GM11168 (cell line): ENCODE measurements at regions not wholly inside any gene's neighbourhood (a gene's known extent, or its start where the extent isn't known, plus 50 kb on each side); places are given as distances from the start of the nearest gene placed in this dataset.
"Not testable (repeated sequence)": the region's sequence is repeated elsewhere in the genome, so short reads cannot be mapped to it uniquely, and the experiment has no call there.

Experiments used
- in situ Hi-C: fragments of 300-500 bp; cut with MboI; formaldehyde crosslinking; loops from one replicate; pipeline ENCODE4 v1.12.0; 2022; ENCODE audit warnings: low sequenced_read_pairs; ENCODE audit not compliant: unreplicated experiment

GRCh38 chr6:140830666-140831065 is 1302.1 kb upstream of the GJE1 start:
- in situ Hi-C loops: no loop called here

- in situ Hi-C loops: no loop called here
Measured at GRCh38 chr6:140828856-140829255, 1303.9 kb upstream of the GJE1 start.

- in situ Hi-C loops: no loop called here
Measured at GRCh38 chr6:140827593-140827992, 1305.1 kb upstream of the GJE1 start.

- in situ Hi-C loops: no loop called here
Measured at GRCh38 chr6:140825731-140826130, 1307.0 kb upstream of the GJE1 start.

- in situ Hi-C loops: no loop called here
Measured at GRCh38 chr6:140824595-140824994, 1308.1 kb upstream of the GJE1 start.

GRCh38 chr6:140821196-140821595 is 1311.5 kb upstream of the GJE1 start:
- in situ Hi-C loops: no loop called here

- in situ Hi-C loops: no loop called here
Measured at GRCh38 chr6:140817176-140817575, 1315.5 kb upstream of the GJE1 start.

GRCh38 chr6:140816681-140817080 is 1316.0 kb upstream of the GJE1 start:
- in situ Hi-C loops: no loop called here

- in situ Hi-C loops: no loop called here
Measured at GRCh38 chr6:140812636-140813035, 1320.1 kb upstream of the GJE1 start.

GRCh38 chr6:140811642-140812041 is 1321.1 kb upstream of the GJE1 start:
- in situ Hi-C loops: no loop called here

- in situ Hi-C loops: no loop called here
Measured at GRCh38 chr6:140809694-140810101, 1323.0 kb upstream of the GJE1 start.

- in situ Hi-C loops: no loop called here
Measured at GRCh38 chr6:140806431-140806830, 1326.3 kb upstream of the GJE1 start.

- in situ Hi-C loops: no loop called here
Measured at GRCh38 chr6:140794544-140794943, 1338.2 kb upstream of the GJE1 start.

- in situ Hi-C loops: no loop called here
Measured at GRCh38 chr6:140790109-140790508, 1342.6 kb upstream of the GJE1 start.

GRCh38 chr6:140789466-140789865 is 1343.3 kb upstream of the GJE1 start:
- in situ Hi-C loops: no loop called here

- in situ Hi-C loops: no loop called here
Measured at GRCh38 chr6:140785926-140786325, 1346.8 kb upstream of the GJE1 start.

GRCh38 chr6:140784573-140784972 is 1348.2 kb upstream of the GJE1 start:
- in situ Hi-C loops: no loop called here

GRCh38 chr6:140783504-140783903 is 1349.2 kb upstream of the GJE1 start:
- in situ Hi-C loops: not testable (repeated sequence)

GRCh38 chr6:140782941-140783340 is 1349.8 kb upstream of the GJE1 start:
- in situ Hi-C loops: no loop called here

- in situ Hi-C loops: no loop called here
Measured at GRCh38 chr6:140779991-140780596, 1352.6 kb upstream of the GJE1 start.

GRCh38 chr6:140779341-140779740 is 1353.4 kb upstream of the GJE1 start:
- in situ Hi-C loops: no loop called here

- in situ Hi-C loops: no loop called here
Measured at GRCh38 chr6:140777780-140778179, 1354.9 kb upstream of the GJE1 start.

GRCh38 chr6:140775061-140775460 is 1357.7 kb upstream of the GJE1 start:
- in situ Hi-C loops: no loop called here
